ENCODE measurements at regions not wholly inside any gene's neighbourhood (a gene's known extent, or its start where the extent isn't known, plus 50 kb on each side); places are given as distances from the start of the nearest gene placed in this dataset.

DNA sequence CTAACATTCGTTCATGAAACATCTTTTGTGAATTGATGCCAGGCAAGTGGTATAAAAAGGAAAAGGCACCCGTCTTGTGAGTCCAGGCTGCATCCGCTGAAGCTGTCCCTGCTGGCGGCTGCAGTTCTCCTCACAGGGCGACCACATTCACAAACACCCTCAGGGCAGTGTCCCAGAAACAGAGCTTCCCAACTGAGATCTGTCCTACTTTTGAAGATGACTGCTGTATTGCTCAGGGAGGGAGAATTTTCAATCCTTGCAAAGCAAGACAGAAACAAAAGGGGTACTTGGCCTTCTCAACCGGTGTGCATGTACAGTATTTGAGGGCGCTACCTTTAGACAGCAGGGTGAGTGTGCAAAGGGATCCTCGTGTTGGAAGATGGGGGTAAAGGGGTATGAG lies 316.1 kb downstream of the GADD45G start:
- DNase-seq, result no peak

DNA sequence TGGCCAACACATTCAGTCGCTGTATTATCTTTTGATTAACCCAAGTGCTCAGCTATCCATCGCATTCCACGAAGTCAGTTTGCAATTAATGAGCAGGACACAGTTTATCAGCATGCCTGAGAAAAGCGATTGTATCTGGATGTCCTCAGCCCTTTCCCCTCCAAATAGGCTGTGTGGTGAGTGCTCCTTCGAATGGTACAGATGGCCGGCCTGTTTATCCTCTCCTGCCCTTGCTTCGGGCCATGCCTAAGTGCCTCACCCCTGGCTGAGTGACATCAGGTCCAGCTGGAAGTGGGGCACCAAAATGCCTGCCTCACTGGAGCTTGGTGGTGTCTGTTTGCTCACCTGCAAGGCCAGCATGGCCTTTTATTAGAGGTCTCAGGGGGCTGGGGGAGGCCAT lies 317.3 kb downstream of the GADD45G start:
- no peak for DNase-seq

DNA sequence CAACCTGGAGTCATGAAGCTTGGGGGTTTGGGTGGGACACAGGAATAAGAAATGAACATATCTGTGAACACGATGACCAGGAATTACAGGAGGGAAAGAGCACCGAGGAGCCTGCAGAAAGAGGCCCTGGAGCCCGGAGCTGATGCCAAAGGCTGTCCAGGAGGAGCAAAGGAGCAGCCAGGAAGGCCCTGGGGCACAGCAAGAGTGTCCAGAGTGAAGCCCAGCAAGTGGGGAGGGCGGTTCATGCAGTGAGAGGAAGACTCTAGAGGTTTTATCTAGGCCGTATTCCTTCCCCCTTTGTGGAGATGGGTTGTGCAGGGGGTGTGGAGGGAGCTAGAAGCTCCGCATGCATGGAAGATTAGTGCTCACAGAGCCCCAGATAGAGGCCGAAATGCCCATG lies 318.4 kb downstream of the GADD45G start:
- no peak for DNase-seq

DNA sequence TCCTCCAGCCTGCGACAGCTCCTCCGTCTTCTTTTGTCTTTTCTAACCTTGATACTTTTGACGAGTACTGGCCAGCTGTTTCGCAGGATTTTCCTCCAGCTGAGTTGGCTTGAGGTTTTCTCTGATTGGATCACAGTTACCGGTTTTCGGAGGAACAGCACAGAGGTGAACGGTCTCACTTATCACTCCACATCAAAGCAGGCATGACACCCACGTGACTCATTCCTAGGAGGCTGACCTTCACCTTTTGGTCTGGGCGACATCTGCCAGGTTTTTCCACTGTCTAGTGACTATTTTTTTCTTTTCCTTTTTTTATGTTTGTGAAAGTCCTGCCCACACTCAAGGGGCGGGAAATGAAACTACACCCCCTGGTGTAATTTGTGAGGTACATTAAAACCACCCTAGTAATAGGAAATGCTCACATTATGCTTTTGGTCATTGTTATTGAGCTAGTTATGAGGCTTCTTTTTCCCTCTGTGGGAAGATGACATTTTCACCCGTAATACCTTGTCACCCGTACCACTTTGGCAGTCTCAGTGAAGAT lies 319.2 kb downstream of the GADD45G start:
- no peak for DNase-seq

DNA sequence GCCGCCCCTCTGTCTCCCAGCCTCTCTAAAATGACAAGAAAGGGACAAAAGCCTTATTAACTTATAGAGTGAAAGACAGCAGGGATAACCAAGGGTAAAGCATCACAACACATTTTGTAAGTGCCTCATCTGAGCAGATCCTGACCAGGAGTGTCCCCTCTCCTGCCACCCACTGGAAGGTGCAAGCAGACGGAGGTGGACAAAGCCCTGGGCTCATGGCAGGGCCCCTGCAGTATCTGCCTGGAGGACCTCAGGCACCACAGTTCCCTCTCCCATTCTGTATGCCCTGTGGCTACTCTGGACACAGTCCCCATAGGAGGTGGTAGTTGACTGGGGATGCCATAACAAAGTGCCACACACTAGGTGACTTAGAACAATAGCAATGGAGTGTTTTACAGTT lies 319.8 kb downstream of the GADD45G start:
- no peak for DNase-seq

DNA sequence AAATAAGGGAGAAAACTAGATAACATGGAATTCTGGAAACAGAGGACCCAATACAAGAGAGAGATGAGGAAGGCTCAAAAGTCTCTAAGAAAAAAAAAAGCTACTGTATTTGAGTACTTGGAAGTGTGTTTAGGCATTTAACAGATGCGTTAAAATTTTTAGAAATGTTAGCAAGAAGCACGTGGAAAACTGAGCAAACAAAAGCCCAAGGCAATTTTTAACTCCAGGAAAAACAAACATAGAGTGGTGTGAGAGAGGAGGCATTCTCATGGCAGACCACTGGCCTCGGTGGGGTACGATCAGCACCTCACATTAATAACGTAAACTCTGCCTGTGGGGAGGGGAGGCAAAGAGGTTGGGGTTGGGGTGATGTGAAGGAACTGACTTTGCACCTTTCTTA lies 321.4 kb downstream of the GADD45G start:
- no peak for DNase-seq

DNA sequence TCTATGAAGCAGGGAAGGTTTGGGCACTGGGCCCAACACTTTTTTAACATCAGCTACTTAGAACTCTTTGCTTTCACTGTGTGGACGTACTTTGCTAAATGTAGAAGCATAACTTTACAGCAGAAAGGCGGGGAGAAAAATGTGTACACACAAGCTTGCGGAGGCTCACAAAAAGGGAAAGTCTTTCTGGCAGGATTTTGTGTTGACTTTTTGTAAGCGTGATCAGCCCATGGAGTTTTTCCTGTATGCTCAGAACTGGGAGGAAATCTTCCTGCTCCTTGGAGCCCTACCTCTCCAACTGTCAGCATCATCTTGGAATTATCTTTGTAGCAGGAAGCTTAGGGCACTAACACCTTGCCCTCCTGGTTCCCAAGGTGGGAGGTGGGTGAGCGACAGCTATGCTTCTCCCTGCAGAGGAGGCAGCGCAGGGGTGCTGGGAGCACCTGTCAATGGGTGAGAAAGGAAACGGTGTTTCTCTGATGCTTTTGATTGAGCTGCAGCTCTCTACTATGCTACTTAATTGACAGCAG lies 321.9 kb downstream of the GADD45G start:
- no peak for DNase-seq

DNA sequence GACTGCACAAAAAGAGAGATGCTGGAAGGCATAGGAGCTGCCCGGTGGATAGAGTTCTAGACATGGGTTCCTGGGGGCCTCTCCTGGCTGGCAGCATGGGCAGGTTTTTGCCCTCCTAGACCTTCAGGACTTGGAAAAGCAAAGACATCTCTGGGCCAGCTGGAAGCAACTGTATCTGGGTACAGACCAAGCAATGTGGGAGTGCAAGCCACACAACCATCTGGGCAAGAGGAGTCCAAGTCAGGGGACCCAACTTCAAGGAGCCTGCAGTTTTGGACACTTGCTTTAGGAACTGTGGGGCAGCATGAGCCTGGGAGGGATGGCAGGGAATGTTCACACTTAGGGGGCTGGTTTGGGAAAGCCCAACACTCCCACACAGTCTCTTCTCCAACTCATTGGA lies 323.3 kb downstream of the GADD45G start:
- DNase-seq, result no peak

DNA sequence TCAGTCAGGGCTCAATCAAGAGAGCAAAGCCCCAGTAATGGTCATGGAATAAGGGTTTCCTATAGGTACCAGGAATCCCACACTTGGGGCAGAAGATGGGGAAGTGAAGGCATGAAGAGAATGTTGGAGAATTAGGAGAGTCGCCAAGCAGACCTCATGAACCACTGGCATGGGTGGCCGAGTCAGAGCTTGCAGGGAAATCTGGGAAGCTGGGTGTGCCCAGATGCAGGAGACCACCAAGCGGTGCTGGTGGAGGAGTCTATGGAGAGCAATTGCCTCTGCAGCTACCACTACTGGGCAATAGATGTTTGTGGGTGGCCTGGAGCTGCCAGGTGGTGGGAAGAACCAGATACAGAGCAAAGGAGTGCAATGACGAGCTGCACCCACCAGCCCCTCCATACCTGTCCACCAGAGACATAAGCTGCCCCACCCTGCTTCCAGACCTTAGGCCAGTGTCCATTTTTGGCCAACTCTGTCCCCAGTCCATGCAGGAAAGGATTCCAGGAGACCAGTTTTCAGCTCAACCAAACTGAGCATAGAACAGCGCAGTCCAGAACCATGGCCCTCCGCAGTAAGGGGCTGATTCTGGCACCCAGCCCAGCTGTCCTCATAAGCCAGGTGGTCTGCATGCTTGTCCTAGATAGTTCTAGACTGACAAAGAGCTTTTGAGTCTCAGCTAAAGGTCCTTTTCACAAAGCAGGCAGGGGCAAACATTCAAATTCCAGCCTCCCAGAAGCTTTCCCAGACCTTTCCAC lies 323.9 kb downstream of the GADD45G start:
- no peak for DNase-seq

DNA sequence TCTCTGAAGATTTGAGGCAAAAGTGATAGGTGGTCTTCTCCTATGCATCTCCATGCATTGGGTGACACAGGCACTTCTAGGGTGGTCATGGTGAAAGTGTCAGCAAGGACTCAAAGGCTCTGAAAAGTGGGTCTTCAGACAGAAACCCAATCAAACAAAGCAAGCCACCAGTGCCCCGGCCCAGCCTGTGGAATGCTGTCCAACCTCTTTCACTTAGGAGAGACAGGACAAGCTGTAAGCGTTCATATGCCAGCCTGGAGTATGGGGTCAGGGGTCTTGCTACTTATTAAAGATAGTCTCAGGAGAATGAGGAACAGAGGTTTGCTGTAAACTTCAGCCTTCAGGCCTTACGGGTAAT lies 324.5 kb downstream of the GADD45G start:
- no peak for DNase-seq

DNA sequence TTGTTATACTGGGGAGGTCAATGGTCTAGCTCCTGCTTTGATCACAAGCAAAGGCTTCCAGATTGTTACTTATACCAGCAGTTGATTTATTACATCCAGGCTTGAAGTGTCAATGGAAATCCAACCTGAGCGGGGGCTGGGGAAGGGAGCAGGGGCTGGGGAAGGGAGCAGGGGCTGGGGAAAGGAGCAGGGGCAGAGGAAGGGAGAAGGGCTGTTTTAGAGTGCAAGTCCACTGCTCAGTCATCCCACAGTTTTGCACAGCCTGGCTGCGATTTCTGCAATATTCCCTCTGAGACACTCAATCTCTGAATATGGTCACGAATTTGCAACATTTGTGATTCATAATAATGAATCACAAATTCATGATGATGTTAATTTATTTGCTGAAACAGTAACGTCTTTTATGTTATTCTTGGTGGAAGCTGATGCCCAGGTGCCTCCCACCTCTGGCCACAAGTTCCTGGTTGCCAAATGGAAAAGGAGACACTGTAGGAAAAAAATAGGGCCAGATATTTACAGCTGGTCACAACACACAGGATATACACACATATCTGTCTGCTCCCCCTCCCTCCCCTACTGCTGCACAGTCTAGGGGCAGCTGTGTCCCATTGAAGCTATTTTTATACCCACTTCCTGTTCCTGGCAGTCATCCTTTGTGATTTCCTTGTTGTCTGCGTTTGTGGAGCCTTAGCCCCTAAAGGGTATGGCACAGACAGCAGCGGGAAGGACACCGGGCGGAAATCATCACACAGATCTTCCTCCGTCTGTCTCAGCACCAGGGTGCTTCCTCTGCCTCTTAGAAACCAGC lies 325.1 kb downstream of the GADD45G start:
- DNase-seq, result no peak

DNA sequence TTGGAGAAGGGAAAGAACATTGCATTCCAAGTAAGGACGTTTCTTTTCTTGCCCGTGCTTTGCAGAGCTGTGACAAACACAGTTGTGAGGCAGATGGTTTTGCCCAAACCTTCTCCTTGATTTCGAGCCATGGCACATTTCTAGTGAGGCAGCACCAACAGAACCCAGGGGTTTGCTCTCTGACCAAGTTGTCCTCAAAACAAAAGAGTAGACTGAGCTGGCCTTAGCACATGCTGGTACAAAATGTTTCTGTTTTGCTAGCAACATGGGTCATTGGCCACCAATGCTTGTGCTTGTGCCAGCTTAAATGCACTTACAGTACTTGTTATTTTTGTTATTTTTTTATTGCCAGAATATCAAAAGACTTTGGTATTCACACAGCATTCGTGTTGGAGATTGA lies 328.8 kb downstream of the GADD45G start:
- DNase-seq, result no peak

DNA sequence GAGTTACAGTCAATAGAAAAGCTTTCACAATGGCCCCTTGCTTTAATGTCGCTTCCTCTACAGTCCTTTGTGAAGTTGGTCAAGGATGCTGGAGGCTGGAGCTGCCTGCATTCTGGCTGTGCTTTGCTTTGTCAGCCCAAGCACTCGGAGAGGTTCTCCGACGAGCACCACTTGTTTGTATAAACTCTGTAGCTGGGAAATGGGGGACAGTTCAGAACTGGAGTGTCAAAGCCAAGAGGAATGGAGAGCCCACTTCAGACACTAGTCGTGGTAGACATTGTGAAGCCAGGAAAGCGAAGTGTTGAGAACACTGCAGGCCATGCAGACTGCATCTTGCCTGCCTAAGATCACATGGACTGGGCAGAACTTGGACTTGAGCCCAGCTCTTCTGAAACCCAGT lies 330.3 kb downstream of the GADD45G start:
- DNase-seq, result no peak

DNA sequence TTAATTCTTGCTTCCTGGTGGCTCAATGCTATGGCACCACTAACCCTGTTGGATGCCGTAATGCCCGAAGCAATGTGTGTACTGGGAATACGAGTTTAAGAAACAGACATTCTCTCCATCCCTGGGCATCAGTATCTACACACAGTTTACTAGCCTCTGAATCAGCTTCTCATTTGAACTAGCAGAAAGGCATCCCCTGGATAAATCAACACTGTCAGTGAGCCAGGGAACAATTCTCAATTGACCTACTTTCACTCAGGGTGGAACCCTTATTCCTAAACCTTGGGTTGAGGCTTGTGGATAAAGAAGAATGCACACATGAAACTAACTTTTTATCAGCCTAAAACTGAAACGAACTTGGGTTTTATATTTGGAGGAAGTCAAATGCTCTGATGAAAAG lies 331.0 kb downstream of the GADD45G start:
- no peak for DNase-seq

DNA sequence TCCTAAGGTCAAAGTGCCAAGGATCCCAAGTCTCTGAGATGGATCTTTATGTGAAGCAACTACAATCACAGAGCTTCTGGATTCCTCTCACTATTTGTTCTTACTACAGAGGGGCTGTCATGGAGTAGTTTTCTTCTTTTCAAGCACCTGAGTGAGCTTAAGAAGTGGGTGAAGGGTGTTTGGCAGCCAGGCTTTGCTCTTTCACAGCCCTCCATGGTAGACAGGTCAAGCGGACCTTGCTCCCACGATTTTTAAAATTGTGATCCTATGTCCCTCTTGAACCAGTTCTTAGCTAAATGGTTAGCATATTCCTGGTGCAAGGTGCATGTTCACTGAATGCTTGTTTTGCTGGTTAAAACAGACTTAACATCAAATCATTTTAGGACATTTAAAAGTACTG lies 332.2 kb downstream of the GADD45G start:
- no peak for DNase-seq

DNA sequence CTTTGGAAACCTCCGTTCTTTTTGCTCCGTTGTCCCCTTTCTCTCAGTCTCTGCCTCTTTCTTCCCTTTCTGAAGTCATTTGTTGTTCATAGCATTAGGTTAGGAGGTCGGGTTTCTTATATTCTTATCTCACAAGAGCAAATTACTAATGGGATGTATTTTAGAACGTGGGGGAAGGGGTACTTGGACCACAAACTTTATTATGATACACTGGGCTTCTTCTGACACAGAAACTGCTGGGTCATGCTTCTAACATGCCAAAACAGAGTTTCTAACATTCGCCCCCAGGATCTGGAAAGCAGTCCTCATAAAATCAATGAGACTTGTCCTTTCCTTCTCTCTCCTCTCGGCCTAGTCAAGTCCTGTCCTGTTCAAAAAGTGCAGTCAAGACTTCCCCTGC lies 334.4 kb downstream of the GADD45G start:
- no peak for DNase-seq

DNA sequence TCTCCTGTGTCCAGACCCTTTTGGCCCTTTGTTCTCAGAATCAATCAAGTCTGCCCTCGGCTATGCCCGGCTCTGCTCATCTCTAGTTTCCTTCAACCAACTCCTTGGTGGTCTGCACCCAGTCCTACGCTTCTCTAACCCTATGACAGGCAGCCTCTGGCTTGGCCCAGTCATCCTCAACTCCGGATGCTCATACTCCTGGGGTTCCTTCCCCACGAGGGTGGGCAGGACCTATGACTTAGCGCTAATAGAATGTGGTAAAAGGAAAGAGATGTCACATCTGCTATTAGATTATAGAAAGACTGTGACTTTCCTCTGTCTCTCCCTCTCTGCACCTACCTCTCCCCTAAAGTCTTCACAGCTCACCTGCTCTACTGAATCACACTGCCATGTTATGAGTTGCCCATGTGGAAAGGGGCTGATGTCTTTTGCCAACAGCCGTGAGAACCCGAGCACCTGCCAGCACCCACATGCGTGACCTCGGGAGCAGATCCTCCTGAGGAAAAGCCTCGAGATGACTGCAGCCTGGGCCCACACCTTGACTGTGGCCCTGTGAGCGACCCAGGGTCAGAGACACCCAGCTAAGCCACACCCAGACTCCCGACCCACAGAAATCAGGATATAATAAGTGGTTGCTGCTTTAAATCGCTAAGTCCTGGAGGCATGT lies 334.9 kb downstream of the GADD45G start:
- DNase-seq, result no peak

DNA sequence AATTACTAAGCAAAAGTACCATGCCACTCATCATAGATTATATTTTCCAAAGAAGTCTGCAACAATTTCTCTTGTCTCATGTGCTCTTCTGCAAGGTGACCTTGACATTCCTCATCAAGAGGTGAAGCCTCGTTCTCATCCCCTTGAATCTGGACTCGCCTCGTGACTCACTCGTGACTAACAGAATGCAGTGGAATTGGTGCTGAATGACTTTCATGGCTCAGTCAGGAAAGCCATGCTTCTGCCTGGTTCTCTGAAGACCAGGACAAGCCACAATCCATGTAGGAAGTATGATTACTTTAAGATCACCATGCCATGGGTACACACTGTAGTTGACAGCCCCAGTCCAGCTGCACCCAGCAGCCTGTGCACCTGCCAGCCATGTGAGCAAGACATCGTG lies 335.8 kb downstream of the GADD45G start:
- DNase-seq, result no peak

DNA sequence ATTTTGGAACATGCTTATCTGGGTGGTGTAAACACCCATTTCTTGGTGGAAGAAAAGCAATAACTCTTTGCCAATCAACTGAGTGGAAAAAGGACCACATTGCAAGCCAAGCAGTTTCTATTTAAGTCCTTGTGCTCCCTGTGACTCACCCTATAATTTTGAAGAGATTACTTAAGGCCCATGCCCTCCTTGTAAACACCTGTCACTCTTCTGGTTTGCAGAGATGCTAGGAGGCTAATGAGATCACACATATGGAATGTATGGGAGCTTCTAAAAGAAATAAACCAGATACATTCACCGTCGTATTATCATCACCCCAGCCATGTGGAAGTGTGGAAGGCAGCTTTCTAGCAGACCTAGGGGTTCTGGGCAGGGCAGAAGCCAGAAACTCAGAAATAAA lies 337.1 kb downstream of the GADD45G start:
- no peak for DNase-seq

DNA sequence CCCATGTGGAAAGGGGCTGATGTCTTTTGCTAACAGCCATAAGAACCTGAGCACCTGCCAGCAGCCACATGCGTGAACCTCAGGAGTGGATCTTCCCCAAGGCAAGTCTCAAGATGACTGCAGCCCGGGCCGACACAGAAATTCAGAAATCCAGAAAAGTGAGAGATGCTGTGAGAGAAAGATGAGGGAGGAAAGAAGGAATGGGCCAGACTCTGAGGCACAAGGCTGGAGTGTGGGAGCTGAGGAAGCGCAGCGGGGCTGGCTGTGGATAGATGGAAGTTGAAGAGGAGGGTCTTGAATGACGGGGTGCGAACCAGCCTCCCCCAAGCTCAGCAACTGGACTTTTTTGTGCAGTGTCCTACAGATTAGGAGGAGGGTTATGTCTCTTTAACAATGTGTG lies 337.8 kb downstream of the GADD45G start:
- DNase-seq, result no peak

DNA sequence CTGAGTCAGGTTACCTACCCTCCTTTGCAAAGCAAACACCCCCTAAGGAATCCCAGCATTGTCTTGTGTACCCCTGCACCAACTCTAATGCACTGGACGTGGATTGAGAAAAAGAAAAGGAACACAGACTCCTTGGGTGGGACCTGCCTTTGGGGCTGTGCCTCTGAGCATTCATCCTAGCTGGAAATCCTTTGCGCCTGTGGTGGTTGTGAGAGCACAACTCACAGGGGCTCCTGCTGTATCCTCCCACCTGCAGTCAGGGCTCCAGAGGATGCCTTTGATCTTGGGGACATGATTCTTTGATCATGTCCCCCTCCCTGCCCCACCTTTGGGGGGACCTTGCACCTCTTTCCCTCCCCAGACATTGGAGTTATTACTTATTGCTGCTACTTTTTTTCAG lies 338.5 kb downstream of the GADD45G start:
- no peak for DNase-seq

DNA sequence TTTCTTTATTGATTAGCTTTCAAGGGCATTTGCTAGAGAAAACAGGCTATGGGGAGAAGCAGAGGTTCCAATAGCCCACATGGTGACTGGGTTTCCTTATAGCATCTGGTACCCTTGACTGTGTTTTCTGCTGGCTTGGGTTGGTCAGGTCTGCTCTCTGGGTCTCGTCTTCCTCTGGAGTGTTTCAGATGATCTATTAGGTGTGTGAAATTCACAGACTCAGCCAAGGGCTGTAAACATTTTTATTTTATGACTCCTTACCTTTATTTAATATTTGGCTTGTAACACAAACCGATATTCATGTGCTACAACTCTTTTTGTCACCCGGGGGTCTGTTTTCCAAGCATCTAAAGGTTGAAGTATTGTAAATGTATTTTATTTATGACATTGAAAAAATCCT lies 338.9 kb downstream of the GADD45G start:
- no peak for DNase-seq

DNA sequence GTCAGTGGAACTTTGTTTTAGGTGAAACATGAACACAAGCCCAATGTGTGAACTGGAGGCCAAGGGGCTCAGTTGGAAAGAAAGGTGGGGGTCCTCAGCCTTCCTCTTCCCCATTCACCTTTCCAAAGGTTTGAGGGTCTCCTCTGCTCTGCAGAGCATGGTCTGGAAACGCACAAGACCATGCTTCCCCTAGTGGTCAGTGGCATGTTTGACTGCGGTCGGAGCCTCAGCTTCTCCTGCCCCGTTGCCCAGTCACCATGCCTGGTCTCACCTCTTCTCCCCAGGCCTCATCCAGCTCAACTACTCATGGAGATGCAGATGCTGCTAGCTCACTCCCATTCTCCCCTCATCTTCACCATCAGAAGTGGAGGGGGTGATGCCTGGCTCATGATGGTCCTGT lies 340.3 kb downstream of the GADD45G start:
- no peak for DNase-seq

DNA sequence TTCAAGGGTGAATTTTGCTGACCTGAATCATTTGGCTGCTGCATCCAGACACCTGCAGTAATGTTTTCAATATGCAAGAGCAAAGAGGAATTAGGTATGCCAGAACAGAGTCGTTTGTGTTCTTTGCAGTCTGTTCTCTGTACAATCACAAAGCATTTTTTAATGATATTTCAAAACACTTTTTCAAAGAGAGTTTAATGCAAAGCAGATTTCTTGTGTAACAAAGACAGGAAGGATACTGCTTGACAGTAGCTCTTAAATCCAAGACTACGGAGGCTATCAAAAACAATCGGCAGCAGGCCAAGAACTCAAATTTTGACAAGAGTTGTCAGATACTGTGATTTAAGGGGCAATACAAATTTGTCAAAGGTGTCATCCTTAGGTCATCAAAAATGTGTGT lies 341.9 kb downstream of the GADD45G start:
- no peak for DNase-seq

Data from CD4-positive, alpha-beta T cell treated with Interferon gamma for 1 hour (primary cell).